WTC11 (cell line): ENCODE measurements at regions not wholly inside any gene's neighbourhood (a gene's known extent, or its start where the extent isn't known, plus 50 kb on each side); places are given as distances from the start of the nearest gene placed in this dataset.

Experiments used
- ATAC-seq: fragments of 200-7000 bp; cut with Tn5 transposase; 2 replicates; pipeline ENCODE4 v1.10.0; 2021; ENCODE audit warnings: mild to moderate bottlenecking, moderate library complexity
- CTCF ChIA-PET: fragments of 300-600 bp; sonication (Branson Sonifier 250); formaldehyde crosslinking; loops from one replicate; lab custom pipeline; 2021; ENCODE audit warnings: antibody characterized with exemption; lab: Charles Lee
- POLR2A ChIA-PET: fragments of 350-600 bp; sonication (Branson Sonifier 250); formaldehyde crosslinking; loops from one replicate; lab custom pipeline; 2021; ENCODE audit warnings: antibody characterized with exemption; lab: Charles Lee
- DNase-seq: peaks from one replicate; pipeline ENCODE4 v3.0.0; 2021; ENCODE audit warnings: low spot score
- H3K27ac Mint-ChIP-seq: 2 replicates; pipeline ENCODE4 v1.8.0; 2021; ENCODE audit warnings: mixed read lengths
- H3K27me3 Mint-ChIP-seq: 2 replicates; pipeline ENCODE4 v1.8.0; 2021; ENCODE audit warnings: low read depth, mild to moderate bottlenecking, moderate library complexity, mixed read lengths
- H3K36me3 Mint-ChIP-seq: 2 replicates; pipeline ENCODE4 v1.8.0; 2021; ENCODE audit warnings: mixed read lengths
- H3K4me1 Mint-ChIP-seq: 2 replicates; pipeline ENCODE4 v1.8.0; 2022; ENCODE audit warnings: mixed read lengths
- H3K4me3 Mint-ChIP-seq: 2 replicates; pipeline ENCODE4 v1.8.0; 2021; ENCODE audit warnings: mild to moderate bottlenecking, moderate library complexity, mixed read lengths
- H3K9me3 Mint-ChIP-seq: 2 replicates; pipeline ENCODE4 v1.8.0; 2021; ENCODE audit warnings: mixed read lengths
- ARID4B ChIP-seq: sonication (generic); formaldehyde crosslinking; IDR thresholded peaks from 2 replicates; pipeline ENCODE4 v1.8.0; 2023; ENCODE audit warnings: missing genetic modification reagents, mild to moderate bottlenecking, borderline replicate concordance
- ATF2 ChIP-seq: sonication (generic); formaldehyde crosslinking; IDR thresholded peaks from 2 replicates; pipeline ENCODE4 v1.8.1; 2022; ENCODE audit warnings: low read depth, missing genetic modification reagents, borderline replicate concordance
- CBFB ChIP-seq: sonication (generic); formaldehyde crosslinking; IDR thresholded peaks from 2 replicates; pipeline ENCODE4 v1.8.1; 2022; ENCODE audit warnings: mild to moderate bottlenecking, low read depth, missing genetic modification reagents
- EMX1 ChIP-seq: fragments of 250-450 bp; sonication (Bioruptor Pico); IDR thresholded peaks from 2 replicates; pipeline ENCODE4 v1.8.0; 2021; ENCODE audit warnings: mild to moderate bottlenecking
- ESRRA ChIP-seq: sonication (generic); formaldehyde crosslinking; IDR thresholded peaks from 2 replicates; pipeline ENCODE4 v1.8.1; 2022; ENCODE audit warnings: mild to moderate bottlenecking, missing genetic modification reagents, borderline replicate concordance
- FOXP1 ChIP-seq: sonication (generic); formaldehyde crosslinking; IDR thresholded peaks from 2 replicates; pipeline ENCODE4 v1.8.0; 2022; ENCODE audit warnings: missing genetic modification reagents, mild to moderate bottlenecking, moderate library complexity, borderline replicate concordance
- GRHL2 ChIP-seq: fragments of 250-450 bp; sonication (Bioruptor Pico); IDR thresholded peaks from 2 replicates; pipeline ENCODE4 v1.8.0; 2022; ENCODE audit warnings: mild to moderate bottlenecking, moderate library complexity; ENCODE audit not compliant: insufficient replicate concordance, severe bottlenecking
- NFE2L1 ChIP-seq: sonication (generic); formaldehyde crosslinking; IDR thresholded peaks from 2 replicates; pipeline ENCODE4 v1.8.1; 2023; ENCODE audit warnings: missing genetic modification reagents
- NFYB ChIP-seq: sonication (generic); formaldehyde crosslinking; conservative IDR thresholded peaks from 2 replicates; pipeline ENCODE4 v1.8.0; 2022; ENCODE audit warnings: low read depth, missing genetic modification reagents
- ZNF219 ChIP-seq: sonication (generic); formaldehyde crosslinking; IDR thresholded peaks from 2 replicates; pipeline ENCODE4 v1.8.0; 2023; ENCODE audit warnings: missing genetic modification reagents, mild to moderate bottlenecking, borderline replicate concordance
- TF ChIP-seq, protein P1 (sequence below): fragments of 200-600 bp; IDR thresholded peaks from 2 replicates; pipeline ENCODE4 v1.8.0; 2022; ENCODE audit warnings: antibody characterized with exemption
- TF ChIP-seq, protein P2 (sequence below): sonication (generic); formaldehyde crosslinking; conservative IDR thresholded peaks from 2 replicates; pipeline ENCODE4 v1.8.1; 2023; ENCODE audit warnings: mild to moderate bottlenecking, low read depth, missing genetic modification reagents, moderate library complexity
- TF ChIP-seq, protein P3 (sequence below): sonication (generic); formaldehyde crosslinking; IDR thresholded peaks from 2 replicates; pipeline ENCODE4 v1.8.1; 2022; ENCODE audit warnings: low read depth, mild to moderate bottlenecking, moderate library complexity, missing genetic modification reagents, borderline replicate concordance

GRCh38 chr3:115438799-115439198, 184.5 kb upstream of the GAP43 start:
- TF ChIP-seq, protein P1, sequence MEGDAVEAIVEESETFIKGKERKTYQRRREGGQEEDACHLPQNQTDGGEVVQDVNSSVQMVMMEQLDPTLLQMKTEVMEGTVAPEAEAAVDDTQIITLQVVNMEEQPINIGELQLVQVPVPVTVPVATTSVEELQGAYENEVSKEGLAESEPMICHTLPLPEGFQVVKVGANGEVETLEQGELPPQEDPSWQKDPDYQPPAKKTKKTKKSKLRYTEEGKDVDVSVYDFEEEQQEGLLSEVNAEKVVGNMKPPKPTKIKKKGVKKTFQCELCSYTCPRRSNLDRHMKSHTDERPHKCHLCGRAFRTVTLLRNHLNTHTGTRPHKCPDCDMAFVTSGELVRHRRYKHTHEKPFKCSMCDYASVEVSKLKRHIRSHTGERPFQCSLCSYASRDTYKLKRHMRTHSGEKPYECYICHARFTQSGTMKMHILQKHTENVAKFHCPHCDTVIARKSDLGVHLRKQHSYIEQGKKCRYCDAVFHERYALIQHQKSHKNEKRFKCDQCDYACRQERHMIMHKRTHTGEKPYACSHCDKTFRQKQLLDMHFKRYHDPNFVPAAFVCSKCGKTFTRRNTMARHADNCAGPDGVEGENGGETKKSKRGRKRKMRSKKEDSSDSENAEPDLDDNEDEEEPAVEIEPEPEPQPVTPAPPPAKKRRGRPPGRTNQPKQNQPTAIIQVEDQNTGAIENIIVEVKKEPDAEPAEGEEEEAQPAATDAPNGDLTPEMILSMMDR, result no peak
- TF ChIP-seq CBFB (CRISPR knock-in tag) (no peak), ATF2 (no peak), ARID4B (no peak), ZNF219 (no peak), NFE2L1 (CRISPR knock-in tag) (no peak)
- TF ChIP-seq, protein P2, sequence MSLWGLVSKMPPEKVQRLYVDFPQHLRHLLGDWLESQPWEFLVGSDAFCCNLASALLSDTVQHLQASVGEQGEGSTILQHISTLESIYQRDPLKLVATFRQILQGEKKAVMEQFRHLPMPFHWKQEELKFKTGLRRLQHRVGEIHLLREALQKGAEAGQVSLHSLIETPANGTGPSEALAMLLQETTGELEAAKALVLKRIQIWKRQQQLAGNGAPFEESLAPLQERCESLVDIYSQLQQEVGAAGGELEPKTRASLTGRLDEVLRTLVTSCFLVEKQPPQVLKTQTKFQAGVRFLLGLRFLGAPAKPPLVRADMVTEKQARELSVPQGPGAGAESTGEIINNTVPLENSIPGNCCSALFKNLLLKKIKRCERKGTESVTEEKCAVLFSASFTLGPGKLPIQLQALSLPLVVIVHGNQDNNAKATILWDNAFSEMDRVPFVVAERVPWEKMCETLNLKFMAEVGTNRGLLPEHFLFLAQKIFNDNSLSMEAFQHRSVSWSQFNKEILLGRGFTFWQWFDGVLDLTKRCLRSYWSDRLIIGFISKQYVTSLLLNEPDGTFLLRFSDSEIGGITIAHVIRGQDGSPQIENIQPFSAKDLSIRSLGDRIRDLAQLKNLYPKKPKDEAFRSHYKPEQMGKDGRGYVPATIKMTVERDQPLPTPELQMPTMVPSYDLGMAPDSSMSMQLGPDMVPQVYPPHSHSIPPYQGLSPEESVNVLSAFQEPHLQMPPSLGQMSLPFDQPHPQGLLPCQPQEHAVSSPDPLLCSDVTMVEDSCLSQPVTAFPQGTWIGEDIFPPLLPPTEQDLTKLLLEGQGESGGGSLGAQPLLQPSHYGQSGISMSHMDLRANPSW (CRISPR knock-in tag), result no peak
- Mint-ChIP-seq H3K27me3 (no peaks in the 10 kb centered on the region), H3K4me1 (peaks cover 10% of the 10 kb centered on the region), H3K9me3 (no peaks in the 10 kb centered on the region), H3K27ac (no peak overlapping the region; the same call in 1 of the 2 replicates), H3K4me3 (no peak overlapping the region), H3K36me3 (no peaks in the 10 kb centered on the region)
- POLR2A ChIA-PET, result no interaction called here
- CTCF ChIA-PET, result no interaction called here
- ATAC-seq, result no peak
- no peak for DNase-seq

DNA sequence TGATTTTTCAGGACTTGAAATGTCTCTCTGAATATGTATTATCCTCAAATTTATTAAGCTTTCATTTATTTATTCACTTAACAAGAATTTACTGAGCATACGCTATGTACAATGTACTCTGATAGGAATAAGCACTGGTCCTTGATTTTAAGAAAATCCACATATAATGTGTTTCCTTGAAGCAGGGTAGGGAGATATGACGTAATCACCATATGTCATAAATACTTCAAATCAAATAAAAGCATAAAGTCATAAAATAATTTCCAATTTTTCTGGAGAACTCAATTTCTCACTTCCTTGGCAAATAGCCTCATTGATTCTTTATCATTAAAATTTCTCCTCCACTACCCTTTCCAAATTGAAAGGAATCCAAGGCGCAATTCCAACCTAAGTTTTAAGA, 177.8 kb upstream of the GAP43 start:
- H3K27ac Mint-ChIP-seq, result no peak overlapping the region
- no peak for DNase-seq
- 0 out of 2 replicates have a peak, but pooled peaks cover 3% of the 10 kb centered on the region for H3K4me1 Mint-ChIP-seq
- no peak overlapping the region for H3K4me3 Mint-ChIP-seq
- H3K27me3 Mint-ChIP-seq, result no peaks in the 10 kb centered on the region
- ChIA-PET CTCF (no interaction called here), POLR2A (no interaction called here)
- ATAC-seq, result no peak
- no peaks in the 10 kb centered on the region for H3K36me3 Mint-ChIP-seq
- H3K9me3 Mint-ChIP-seq, result peaks cover 10% of the 10 kb centered on the region; the same call in 1 of the 2 replicates
- TF ChIP-seq FOXP1 (no peak), GRHL2 (CRISPR knock-in tag) (no peak), ESRRA (CRISPR knock-in tag) (no peak), EMX1 (CRISPR knock-in tag) (no peak), NFYB (no peak)
- TF ChIP-seq, protein P3, sequence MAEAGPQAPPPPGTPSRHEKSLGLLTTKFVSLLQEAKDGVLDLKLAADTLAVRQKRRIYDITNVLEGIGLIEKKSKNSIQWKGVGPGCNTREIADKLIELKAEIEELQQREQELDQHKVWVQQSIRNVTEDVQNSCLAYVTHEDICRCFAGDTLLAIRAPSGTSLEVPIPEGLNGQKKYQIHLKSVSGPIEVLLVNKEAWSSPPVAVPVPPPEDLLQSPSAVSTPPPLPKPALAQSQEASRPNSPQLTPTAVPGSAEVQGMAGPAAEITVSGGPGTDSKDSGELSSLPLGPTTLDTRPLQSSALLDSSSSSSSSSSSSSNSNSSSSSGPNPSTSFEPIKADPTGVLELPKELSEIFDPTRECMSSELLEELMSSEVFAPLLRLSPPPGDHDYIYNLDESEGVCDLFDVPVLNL (CRISPR knock-in tag), result no peak
